GM21423 (cell line): ENCODE measurements at regions not wholly inside any gene's neighbourhood (a gene's known extent, or its start where the extent isn't known, plus 50 kb on each side); places are given as distances from the start of the nearest gene placed in this dataset.
"Not testable (repeated sequence)": the region's sequence is repeated elsewhere in the genome, so short reads cannot be mapped to it uniquely, and the experiment has no call there.

ENCODE experiments used
- ATAC-seq: cut with Tn5 transposase; IDR thresholded peaks from one replicate; pipeline ENCODE4 v1.9.1; 2021; ENCODE audit warnings: mild to moderate bottlenecking, moderate library complexity; ENCODE audit not compliant: unreplicated experiment

GRCh38 chr16:65716737-65717700, 595.2 kb upstream of the CDH11 start:
- ATAC-seq: no peak

- no peak for ATAC-seq
Observed at GRCh38 chr16:65713181-65713808, 591.4 kb upstream of the CDH11 start.

GRCh38 chr16:65710107-65710506, 588.2 kb upstream of the CDH11 start:
- ATAC-seq: no peak

- ATAC-seq: no peak
Observed at GRCh38 chr16:65704866-65705265, 583.0 kb upstream of the CDH11 start.

GRCh38 chr16:65702707-65703402, 581.0 kb upstream of the CDH11 start:
- no peak for ATAC-seq

GRCh38 chr16:65700596-65700995, 578.7 kb upstream of the CDH11 start:
- no peak for ATAC-seq

GRCh38 chr16:65698791-65699321, 577.0 kb upstream of the CDH11 start:
- ATAC-seq: no peak

- no peak for ATAC-seq
Observed at GRCh38 chr16:65697521-65697920, 575.7 kb upstream of the CDH11 start.

GRCh38 chr16:65697065-65697464, 575.2 kb upstream of the CDH11 start:
- ATAC-seq: no peak

- not testable (repeated sequence) for ATAC-seq
Observed at GRCh38 chr16:65691846-65692245, 570.0 kb upstream of the CDH11 start.

- ATAC-seq: no peak
Observed at GRCh38 chr16:65689726-65690125, 567.9 kb upstream of the CDH11 start.

- no peak for ATAC-seq
Observed at GRCh38 chr16:65688301-65688700, 566.4 kb upstream of the CDH11 start.

- no peak for ATAC-seq
Observed at GRCh38 chr16:65684230-65684629, 562.4 kb upstream of the CDH11 start.

- ATAC-seq: no peak
Observed at GRCh38 chr16:65681406-65681805, 559.5 kb upstream of the CDH11 start.

- no peak for ATAC-seq
Observed at GRCh38 chr16:65679785-65680184, 557.9 kb upstream of the CDH11 start.

GRCh38 chr16:65675161-65675560, 553.3 kb upstream of the CDH11 start:
- ATAC-seq: no peak

GRCh38 chr16:65672960-65673359, 551.1 kb upstream of the CDH11 start:
- ATAC-seq: no peak

GRCh38 chr16:65671071-65671470, 549.2 kb upstream of the CDH11 start:
- ATAC-seq: no peak

- no peak for ATAC-seq
Observed at GRCh38 chr16:65668064-65668595, 546.3 kb upstream of the CDH11 start.

GRCh38 chr16:65667011-65667578, 545.2 kb upstream of the CDH11 start:
- no peak for ATAC-seq
